H9 (cell line): ENCODE measurements at regions not wholly inside any gene's neighbourhood (a gene's known extent, or its start where the extent isn't known, plus 50 kb on each side); places are given as distances from the start of the nearest gene placed in this dataset.

Experiments used
- DNase-seq: peaks from one replicate; pipeline ENCODE4 v3.0.0-alpha.2; 2017
- H2AFZ ChIP-seq: one replicate; pipeline ENCODE4 v1.6.1; 2013; ENCODE audit warnings: mild to moderate bottlenecking, low read length, control low read depth, moderate library complexity
- H2AK5ac ChIP-seq: 2 replicates; pipeline ENCODE4 v1.6.1; 2013; ENCODE audit warnings: low read length, control low read depth, mixed read lengths; ENCODE audit not compliant: insufficient read length
- H2BK120ac ChIP-seq: one replicate; pipeline ENCODE4 v1.6.1; 2013; ENCODE audit warnings: low read depth, mild to moderate bottlenecking, low read length, control low read depth, inconsistent platforms; ENCODE audit not compliant: poor library complexity, severe bottlenecking
- H2BK12ac ChIP-seq: 2 replicates; pipeline ENCODE4 v1.6.1; 2013; ENCODE audit warnings: low read length, control low read depth, mixed read lengths, low read depth; ENCODE audit not compliant: insufficient read length
- H2BK15ac ChIP-seq: 2 replicates; pipeline ENCODE4 v1.6.1; 2013; ENCODE audit warnings: low read depth, low read length, control low read depth
- H2BK20ac ChIP-seq: one replicate; pipeline ENCODE4 v1.6.1; 2013; ENCODE audit warnings: low read depth, mild to moderate bottlenecking, low read length, control low read depth, inconsistent platforms; ENCODE audit not compliant: poor library complexity, severe bottlenecking
- H2BK5ac ChIP-seq: 2 replicates; pipeline ENCODE4 v1.6.1; 2013; ENCODE audit warnings: low read length, control low read depth, mixed read lengths; ENCODE audit not compliant: insufficient read length
- H3K14ac ChIP-seq: 2 replicates; pipeline ENCODE4 v1.6.1; 2013; ENCODE audit warnings: low read length, control low read depth; ENCODE audit not compliant: insufficient read depth
- H3K18ac ChIP-seq: 2 replicates; pipeline ENCODE4 v1.6.1; 2013; ENCODE audit warnings: low read depth, mild to moderate bottlenecking, mixed read lengths, low read length, control low read depth; ENCODE audit not compliant: insufficient read length
- H3K23ac ChIP-seq: 2 replicates; pipeline ENCODE4 v1.6.1; 2013; ENCODE audit warnings: low read length, control low read depth, mixed read lengths, low read depth; ENCODE audit not compliant: insufficient read length
- H3K23me2 ChIP-seq: 2 replicates; pipeline ENCODE4 v1.6.1; 2013; ENCODE audit warnings: low read depth, mild to moderate bottlenecking, mixed read lengths, low read length, control low read depth; ENCODE audit not compliant: insufficient read length, poor library complexity, severe bottlenecking
- H3K27ac ChIP-seq: 2 replicates; pipeline ENCODE4 v1.5.1; 2013; ENCODE audit warnings: low read length, control low read depth, mixed read lengths, low read depth; ENCODE audit not compliant: insufficient read length
- H3K27me3 ChIP-seq: 2 replicates; pipeline ENCODE4 v1.6.1; 2013; ENCODE audit warnings: low read length, control low read depth, inconsistent platforms; ENCODE audit not compliant: insufficient read depth
- H3K4ac ChIP-seq: 2 replicates; pipeline ENCODE4 v1.6.1; 2013; ENCODE audit warnings: low read depth, mild to moderate bottlenecking, control low read depth, inconsistent platforms, low read length, moderate library complexity
- H3K4me1 ChIP-seq: 2 replicates; pipeline ENCODE4 v1.6.1; 2013; ENCODE audit warnings: low read length, control low read depth, inconsistent platforms; ENCODE audit not compliant: insufficient read depth
- H3K4me2 ChIP-seq: 2 replicates; pipeline ENCODE4 v1.6.1; 2013; ENCODE audit warnings: low read length, control low read depth, mixed read lengths; ENCODE audit not compliant: insufficient read length, insufficient read depth
- H3K56ac ChIP-seq: 2 replicates; pipeline ENCODE4 v1.6.1; 2013; ENCODE audit warnings: low read depth, mild to moderate bottlenecking, mixed read lengths, low read length, control low read depth; ENCODE audit not compliant: insufficient read length
- H3K79me1 ChIP-seq: 2 replicates; pipeline ENCODE4 v1.6.1; 2013; ENCODE audit warnings: low read depth, mild to moderate bottlenecking, moderate library complexity, low read length, control low read depth, inconsistent platforms; ENCODE audit not compliant: insufficient read depth, poor library complexity, severe bottlenecking
- H3K79me2 ChIP-seq: 2 replicates; pipeline ENCODE4 v1.6.1; 2013; ENCODE audit warnings: low read length, control low read depth, inconsistent platforms; ENCODE audit not compliant: insufficient read depth
- H3K9ac ChIP-seq: 2 replicates; pipeline ENCODE4 v1.6.1; 2013; ENCODE audit warnings: low read length, control low read depth, mixed read lengths; ENCODE audit not compliant: insufficient read length; ENCODE audit errors: extremely low read depth
- H3K9me3 ChIP-seq: one replicate; pipeline ENCODE4 v1.6.1; 2013; ENCODE audit warnings: low read depth, low read length, inconsistent platforms; ENCODE audit not compliant: control insufficient read depth
- H3T11ph ChIP-seq: one replicate; pipeline ENCODE4 v1.6.1; 2013; ENCODE audit warnings: mild to moderate bottlenecking, low read length, control low read depth, inconsistent platforms
- H4K20me1 ChIP-seq: one replicate; pipeline ENCODE4 v1.6.1; 2013; ENCODE audit not compliant: control insufficient read depth, insufficient read length, insufficient read depth
- H4K5ac ChIP-seq: 2 replicates; pipeline ENCODE4 v1.6.1; 2013; ENCODE audit warnings: low read depth, mild to moderate bottlenecking, mixed read lengths, low read length, control low read depth; ENCODE audit not compliant: insufficient read length
- H4K8ac ChIP-seq: replicated peaks from 2 replicates; pipeline ENCODE4 v1.6.1; 2013; ENCODE audit warnings: low read length, control low read depth, mixed read lengths, low read depth; ENCODE audit not compliant: insufficient read length
- H4K91ac ChIP-seq: 2 replicates; pipeline ENCODE4 v1.6.1; 2013; ENCODE audit warnings: low read depth, mild to moderate bottlenecking, moderate library complexity, mixed read lengths, low read length, control low read depth; ENCODE audit not compliant: insufficient read length
- H3K27ac Mint-ChIP-seq, 3 experiments: 2 replicates in 2 of 3; 3 replicates in 1 of 3; pipeline ENCODE4 v1.8.0; 2020 to 2021; ENCODE audit warnings: mixed read lengths in 3 of 3, mild to moderate bottlenecking in 1 of 3, moderate library complexity in 1 of 3
- H3K27me3 Mint-ChIP-seq: 2 replicates; pipeline ENCODE4 v1.8.0; 2021; ENCODE audit warnings: low read depth, mild to moderate bottlenecking, moderate library complexity, mixed read lengths
- H3K36me3 Mint-ChIP-seq, 3 experiments: 2 replicates in 2 of 3; 3 replicates in 1 of 3; pipeline ENCODE4 v1.8.0; 2020 to 2021; ENCODE audit warnings: low read depth in 3 of 3, mixed read lengths in 3 of 3; ENCODE audit not compliant: insufficient read depth in 1 of 3
- H3K4me1 Mint-ChIP-seq, 2 experiments: 2 replicates each; pipeline ENCODE4 v1.8.0; 2020; ENCODE audit warnings: mixed read lengths in 2 of 2
- H3K4me3 Mint-ChIP-seq, 2 experiments: 2 replicates in 1 of 2; 3 replicates in 1 of 2; pipeline ENCODE4 v1.8.0; 2020 to 2021; ENCODE audit warnings: mild to moderate bottlenecking in 2 of 2, mixed read lengths in 2 of 2, moderate library complexity in 1 of 2
- H3K9me3 Mint-ChIP-seq, 2 experiments: 2 replicates in 1 of 2; 3 replicates in 1 of 2; pipeline ENCODE4 v1.8.0; 2020; ENCODE audit warnings: mild to moderate bottlenecking in 2 of 2, mixed read lengths in 2 of 2, moderate library complexity in 1 of 2
- WGBS: extraction: QIAGEN DNeasy Blood & Tissue Kit; methylation state at CpG from one replicate; pipeline ENCODE4 v1.1.7; 2013; ENCODE audit warnings: missing lambda C conversion rate, low lambda C conversion rate, mixed read lengths; ENCODE audit not compliant: insufficient read length; ENCODE audit errors: extremely low coverage; 5-methylcytosine and 5-hydroxymethylcytosine counted together
- TF ChIP-seq, protein P1 (sequence below): fragments of 200-600 bp; sonication (generic); conservative IDR thresholded peaks from 3 replicates; pipeline ENCODE4 v1.8.0; 2021; ENCODE audit warnings: antibody characterized with exemption, mild to moderate bottlenecking

DNA sequence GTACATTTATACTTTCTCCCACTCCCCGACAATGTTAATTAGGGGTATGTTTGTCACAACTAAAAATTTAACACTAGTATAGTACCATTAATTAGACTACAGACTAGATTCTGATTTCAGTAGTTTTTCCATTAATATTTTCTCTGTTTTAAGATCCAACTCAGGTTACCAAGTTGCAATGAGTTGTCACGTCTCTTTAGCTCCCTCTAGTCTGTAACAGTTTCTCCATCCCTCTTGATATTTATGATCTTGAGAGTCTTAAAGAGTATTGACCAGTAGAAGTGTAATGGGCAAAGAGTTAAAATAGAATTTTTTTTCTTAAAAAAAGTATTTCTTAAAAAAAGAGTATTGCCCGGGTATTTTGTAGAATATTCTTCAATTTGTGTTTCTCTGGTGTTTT is 598.1 kb downstream of the TBC1D4 start:
- no peaks in the 10 kb centered on the region for H3K79me1 ChIP-seq
- H4K20me1 ChIP-seq, result no peaks in the 10 kb centered on the region
- no peak overlapping the region for H4K8ac ChIP-seq
- H3K79me2 ChIP-seq, result no peaks in the 10 kb centered on the region
- H3K4me1 Mint-ChIP-seq, result no peaks in the 10 kb centered on the region
- H3K18ac ChIP-seq, result no peak overlapping the region
- H2BK12ac ChIP-seq, result no peak overlapping the region
- H3K9me3 ChIP-seq, result no peaks in the 10 kb centered on the region
- H3K14ac ChIP-seq, result no peak overlapping the region
- no peaks in the 10 kb centered on the region; a peak in 1 of 5 replicates for H3K9me3 Mint-ChIP-seq
- no peak overlapping the region for H4K91ac ChIP-seq
- no peak overlapping the region for H3K23ac ChIP-seq
- H2BK20ac ChIP-seq, result no peak overlapping the region
- no peak overlapping the region for H2AK5ac ChIP-seq
- no peak overlapping the region for H3K56ac ChIP-seq
- no peak overlapping the region for H3K4me2 ChIP-seq
- H3K4ac ChIP-seq, result no peak overlapping the region
- no peak overlapping the region for H3K4me3 Mint-ChIP-seq
- H3T11ph ChIP-seq, result no peak overlapping the region
- H3K36me3 Mint-ChIP-seq, result no peaks in the 10 kb centered on the region; a peak in 1 of 7 replicates
- H3K23me2 ChIP-seq, result no peaks in the 10 kb centered on the region
- no peak overlapping the region for H2BK15ac ChIP-seq
- no peaks in the 10 kb centered on the region for H3K27me3 ChIP-seq
- WGBS, result no CpG with 5 or more reads among the region's 3 CpGs
- H3K27me3 Mint-ChIP-seq, result no peaks in the 10 kb centered on the region
- H3K4me1 ChIP-seq, result no peaks in the 10 kb centered on the region
- H3K27ac ChIP-seq, result no peak overlapping the region
- TF ChIP-seq, protein P1, sequence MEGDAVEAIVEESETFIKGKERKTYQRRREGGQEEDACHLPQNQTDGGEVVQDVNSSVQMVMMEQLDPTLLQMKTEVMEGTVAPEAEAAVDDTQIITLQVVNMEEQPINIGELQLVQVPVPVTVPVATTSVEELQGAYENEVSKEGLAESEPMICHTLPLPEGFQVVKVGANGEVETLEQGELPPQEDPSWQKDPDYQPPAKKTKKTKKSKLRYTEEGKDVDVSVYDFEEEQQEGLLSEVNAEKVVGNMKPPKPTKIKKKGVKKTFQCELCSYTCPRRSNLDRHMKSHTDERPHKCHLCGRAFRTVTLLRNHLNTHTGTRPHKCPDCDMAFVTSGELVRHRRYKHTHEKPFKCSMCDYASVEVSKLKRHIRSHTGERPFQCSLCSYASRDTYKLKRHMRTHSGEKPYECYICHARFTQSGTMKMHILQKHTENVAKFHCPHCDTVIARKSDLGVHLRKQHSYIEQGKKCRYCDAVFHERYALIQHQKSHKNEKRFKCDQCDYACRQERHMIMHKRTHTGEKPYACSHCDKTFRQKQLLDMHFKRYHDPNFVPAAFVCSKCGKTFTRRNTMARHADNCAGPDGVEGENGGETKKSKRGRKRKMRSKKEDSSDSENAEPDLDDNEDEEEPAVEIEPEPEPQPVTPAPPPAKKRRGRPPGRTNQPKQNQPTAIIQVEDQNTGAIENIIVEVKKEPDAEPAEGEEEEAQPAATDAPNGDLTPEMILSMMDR, result peak; percentile 39; the same call in 2 of the 3 replicates
- H2BK120ac ChIP-seq, result no peak overlapping the region
- no peak overlapping the region for H2AFZ ChIP-seq
- no peak for DNase-seq
- no peak overlapping the region for H3K27ac Mint-ChIP-seq
- H4K5ac ChIP-seq, result no peak overlapping the region
- H2BK5ac ChIP-seq, result no peak overlapping the region
- no peak overlapping the region for H3K9ac ChIP-seq
